Cardiac fibroblast (primary cell): ENCODE measurements at regions not wholly inside any gene's neighbourhood (a gene's known extent, or its start where the extent isn't known, plus 50 kb on each side); places are given as distances from the start of the nearest gene placed in this dataset.

Experiments
- DNase-seq, 2 donors: peaks; one replicate each; pipeline versions ENCODE4 v3.0.0 to v3.0.0-alpha.2; 2010; ENCODE audit warnings: low read depth in 2 of 2
- H3K4me3 ChIP-seq, 2 donors: replicated peaks in 1 of 2; 1 replicate in 1 of 2; 2 replicates in 1 of 2; pipeline ENCODE4 v1.5.1; 2011; ENCODE audit warnings: low read depth in 2 of 2, low read length in 2 of 2, mild to moderate bottlenecking in 2 of 2, moderate library complexity in 1 of 2
- TF ChIP-seq, protein P1 (sequence below): IDR thresholded peaks from one replicate; pipeline ENCODE4 v1.5.1; 2011; ENCODE audit warnings: low read depth, mild to moderate bottlenecking, low read length, inconsistent platforms

DNA sequence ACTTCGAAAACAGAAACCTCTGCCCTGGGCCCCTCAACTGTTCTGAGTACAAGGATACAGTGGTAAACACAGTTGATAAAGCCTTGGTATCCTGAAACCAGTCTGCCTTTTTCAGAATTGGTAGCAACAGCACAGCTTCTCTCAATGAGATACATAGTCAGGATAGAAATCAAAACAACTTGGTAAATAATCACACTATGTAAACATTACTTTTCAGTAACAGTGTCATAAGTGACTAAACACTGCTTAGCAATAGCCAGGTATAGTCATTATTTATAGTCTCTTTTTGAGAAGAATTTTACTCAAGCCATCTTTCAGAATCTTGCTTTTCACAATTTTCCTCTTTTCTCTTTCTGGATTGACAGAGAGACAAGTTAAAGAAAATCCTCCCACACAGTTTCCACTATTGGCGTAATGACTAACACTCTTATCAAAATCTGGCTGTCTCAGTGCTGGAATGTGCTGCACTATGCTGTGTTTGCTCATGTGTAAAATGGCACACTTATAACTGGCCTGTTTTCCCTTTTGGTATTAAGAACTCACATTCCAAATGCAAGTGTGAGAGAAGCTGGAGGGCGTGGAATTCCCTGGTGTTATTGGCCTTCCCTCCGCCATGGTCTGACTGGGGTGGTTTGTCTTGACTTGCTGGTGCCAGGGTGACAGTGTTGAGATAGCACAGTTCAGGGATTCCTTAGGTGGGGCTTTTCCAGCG lies 368.8 kb downstream of the TDRD3 start:
- TF ChIP-seq, protein P1, sequence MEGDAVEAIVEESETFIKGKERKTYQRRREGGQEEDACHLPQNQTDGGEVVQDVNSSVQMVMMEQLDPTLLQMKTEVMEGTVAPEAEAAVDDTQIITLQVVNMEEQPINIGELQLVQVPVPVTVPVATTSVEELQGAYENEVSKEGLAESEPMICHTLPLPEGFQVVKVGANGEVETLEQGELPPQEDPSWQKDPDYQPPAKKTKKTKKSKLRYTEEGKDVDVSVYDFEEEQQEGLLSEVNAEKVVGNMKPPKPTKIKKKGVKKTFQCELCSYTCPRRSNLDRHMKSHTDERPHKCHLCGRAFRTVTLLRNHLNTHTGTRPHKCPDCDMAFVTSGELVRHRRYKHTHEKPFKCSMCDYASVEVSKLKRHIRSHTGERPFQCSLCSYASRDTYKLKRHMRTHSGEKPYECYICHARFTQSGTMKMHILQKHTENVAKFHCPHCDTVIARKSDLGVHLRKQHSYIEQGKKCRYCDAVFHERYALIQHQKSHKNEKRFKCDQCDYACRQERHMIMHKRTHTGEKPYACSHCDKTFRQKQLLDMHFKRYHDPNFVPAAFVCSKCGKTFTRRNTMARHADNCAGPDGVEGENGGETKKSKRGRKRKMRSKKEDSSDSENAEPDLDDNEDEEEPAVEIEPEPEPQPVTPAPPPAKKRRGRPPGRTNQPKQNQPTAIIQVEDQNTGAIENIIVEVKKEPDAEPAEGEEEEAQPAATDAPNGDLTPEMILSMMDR = no peak
- peak; percentile 11 to 61 for DNase-seq
- no peak overlapping the region for H3K4me3 ChIP-seq

DNA sequence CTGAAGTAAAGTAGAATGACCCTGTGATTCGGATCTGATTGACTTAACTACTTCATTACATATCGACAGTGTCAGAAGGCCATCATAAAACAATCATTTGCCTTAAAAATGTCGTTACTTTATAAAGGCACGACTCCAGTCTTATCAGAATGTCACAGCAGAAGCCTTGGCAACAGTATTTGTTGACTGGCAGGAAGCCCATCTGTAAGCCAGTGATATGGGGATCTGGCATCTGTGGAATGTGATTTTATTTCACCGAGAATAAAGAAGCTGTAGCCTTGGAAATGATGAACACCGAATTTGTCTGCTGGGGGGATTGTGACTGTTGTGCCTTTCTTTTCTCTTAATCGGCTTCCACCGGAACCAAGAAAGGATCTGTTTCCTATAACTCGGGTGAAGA lies 362.5 kb downstream of the TDRD3 start:
- TF ChIP-seq, protein P1 = no peak
- DNase-seq = peak; percentile 9 to 10
- no peak overlapping the region for H3K4me3 ChIP-seq

DNA sequence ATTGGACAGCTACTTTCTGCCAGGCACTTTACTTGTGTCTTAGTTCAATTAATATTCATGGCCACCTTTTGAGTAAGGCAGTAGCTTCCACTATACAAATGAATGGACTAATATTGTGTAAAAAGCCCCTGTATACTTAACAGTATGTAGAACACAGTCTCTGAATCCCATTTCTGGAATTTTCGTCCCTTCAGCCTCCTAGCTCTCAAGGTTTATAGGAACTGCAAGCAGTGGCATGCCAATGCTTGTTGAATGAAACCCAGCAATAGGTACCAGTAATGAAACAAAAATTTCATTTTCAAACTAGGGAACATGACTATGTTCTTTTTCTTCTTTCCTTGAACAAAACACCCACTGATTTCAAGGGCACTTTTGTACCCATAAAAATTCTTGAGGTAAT lies 361.6 kb downstream of the TDRD3 start:
- no peak overlapping the region for H3K4me3 ChIP-seq
- no peak for DNase-seq
- TF ChIP-seq, protein P1 = no peak

DNA sequence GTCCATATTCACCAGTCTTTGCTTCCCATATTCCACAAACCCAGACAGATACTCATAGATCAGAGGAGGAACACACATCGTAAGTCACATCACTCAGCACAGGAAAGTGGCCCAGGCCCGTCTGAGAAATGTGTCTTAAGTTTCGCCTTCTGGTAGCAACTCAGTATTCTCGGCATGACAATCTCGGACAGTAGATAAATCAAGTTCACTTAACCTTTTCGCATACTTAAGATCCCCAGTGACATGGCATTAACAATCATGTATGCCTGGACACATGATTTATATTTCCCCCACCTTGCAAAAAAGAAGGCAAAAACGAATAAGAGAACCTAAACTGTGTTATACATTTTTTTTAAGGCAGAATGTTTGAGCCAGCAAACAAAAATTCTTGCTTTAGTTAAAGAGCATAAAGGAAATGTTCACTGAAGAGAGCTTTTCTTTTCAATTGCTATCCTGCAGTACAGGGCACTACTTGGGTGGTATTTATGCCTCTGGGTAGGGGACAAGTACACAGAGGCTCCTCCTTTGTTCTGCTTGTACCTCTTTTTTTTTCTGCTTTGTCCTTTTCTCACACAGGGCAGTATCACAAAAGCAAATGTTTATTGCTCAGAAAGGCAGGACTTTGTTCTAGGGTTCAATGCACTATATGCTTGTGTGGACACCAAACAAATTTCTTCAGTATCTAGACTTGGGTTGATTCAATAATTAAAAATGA lies 360.6 kb downstream of the TDRD3 start:
- DNase-seq = no peak
- TF ChIP-seq, protein P1 = no peak
- H3K4me3 ChIP-seq = no peak overlapping the region

DNA sequence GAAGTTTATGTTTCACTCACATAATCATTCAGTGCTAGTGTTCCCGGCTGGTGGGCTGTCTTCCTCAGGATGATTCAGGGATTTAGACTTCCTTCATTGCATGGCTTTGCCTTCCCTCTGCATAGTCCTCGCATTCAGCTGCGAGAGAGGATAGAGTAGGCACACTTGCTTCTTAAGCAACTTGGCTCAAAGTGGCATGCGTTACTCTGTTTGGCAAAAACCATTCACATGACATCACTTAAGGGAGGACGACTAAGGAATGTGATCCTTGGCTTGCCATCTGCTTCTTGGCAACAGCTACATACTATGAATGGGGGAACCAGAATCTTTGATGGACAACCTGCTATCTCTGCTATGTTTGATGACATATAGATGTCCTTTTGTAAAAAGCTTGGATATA lies 359.3 kb downstream of the TDRD3 start:
- peak; percentile 7 to 16 for DNase-seq
- no peak overlapping the region for H3K4me3 ChIP-seq
- TF ChIP-seq, protein P1 = no peak

DNA sequence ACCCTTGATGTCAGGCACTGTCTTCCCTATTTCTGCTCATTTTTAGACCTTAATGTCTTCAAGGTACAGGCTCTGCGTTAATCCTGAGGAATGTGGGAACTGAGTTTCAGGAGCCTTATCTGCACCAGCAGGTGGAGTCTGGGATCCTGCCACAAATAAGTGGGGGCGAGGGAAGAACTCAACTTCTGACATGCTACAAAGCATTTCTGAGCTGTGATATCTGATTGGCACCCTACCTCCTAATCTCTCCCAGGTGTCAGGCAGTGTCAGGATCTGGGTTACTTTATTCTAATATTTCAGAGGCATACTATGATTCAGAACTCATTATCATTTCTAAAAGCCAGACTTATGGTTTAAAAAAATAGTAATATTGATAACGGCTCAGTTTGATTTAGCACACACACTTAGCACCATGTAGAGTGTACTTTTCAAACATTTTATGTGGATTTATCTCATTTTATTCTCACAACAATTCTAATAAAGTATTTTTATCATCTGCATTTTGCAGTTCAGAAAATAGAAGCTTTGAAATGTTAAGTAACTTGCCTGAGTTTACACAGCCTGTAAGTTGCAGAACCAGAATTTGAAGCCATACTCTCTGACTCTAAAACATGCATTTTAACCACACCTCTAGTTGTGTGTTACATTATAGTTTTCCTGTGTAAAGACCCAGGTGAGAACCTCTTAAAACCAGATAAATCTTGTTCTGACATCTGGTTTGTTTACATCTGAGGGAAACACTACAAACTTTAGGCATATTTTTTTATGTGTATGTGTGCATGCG lies 358.6 kb downstream of the TDRD3 start:
- TF ChIP-seq, protein P1 = no peak
- no peak for DNase-seq
- H3K4me3 ChIP-seq = no peak overlapping the region
